ENCODE measurements at regions not wholly inside any gene's neighbourhood (a gene's known extent, or its start where the extent isn't known, plus 50 kb on each side); places are given as distances from the start of the nearest gene placed in this dataset.
"Not testable (repeated sequence)": the region's sequence is repeated elsewhere in the genome, so short reads cannot be mapped to it uniquely, and the experiment has no call there.

DNA sequence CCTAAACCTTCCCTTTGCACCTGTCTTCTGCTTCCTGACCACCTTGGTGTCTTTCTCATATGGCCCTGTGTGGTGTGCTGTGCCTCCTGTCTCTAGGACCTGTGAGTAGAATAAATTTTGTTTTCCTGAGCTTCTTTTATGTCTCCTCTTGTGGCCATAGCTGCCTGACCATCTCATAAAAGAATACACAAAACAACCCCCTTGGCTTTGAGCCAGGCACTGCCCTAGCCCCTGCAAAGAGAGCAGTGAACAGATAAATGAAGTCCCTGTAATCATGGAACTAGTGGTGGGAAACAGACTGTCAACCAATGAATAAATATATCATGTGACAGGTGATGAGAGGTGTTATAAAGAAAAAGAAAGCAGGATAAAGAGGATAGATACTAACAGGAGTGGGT is 485.1 kb downstream of the CSNK1G3 start:
- DNase-seq, result no peak

GRCh38 chr5:123992641-123993040 is 480.7 kb downstream of the CSNK1G3 start:
- peak; percentile 44 for DNase-seq

DNA sequence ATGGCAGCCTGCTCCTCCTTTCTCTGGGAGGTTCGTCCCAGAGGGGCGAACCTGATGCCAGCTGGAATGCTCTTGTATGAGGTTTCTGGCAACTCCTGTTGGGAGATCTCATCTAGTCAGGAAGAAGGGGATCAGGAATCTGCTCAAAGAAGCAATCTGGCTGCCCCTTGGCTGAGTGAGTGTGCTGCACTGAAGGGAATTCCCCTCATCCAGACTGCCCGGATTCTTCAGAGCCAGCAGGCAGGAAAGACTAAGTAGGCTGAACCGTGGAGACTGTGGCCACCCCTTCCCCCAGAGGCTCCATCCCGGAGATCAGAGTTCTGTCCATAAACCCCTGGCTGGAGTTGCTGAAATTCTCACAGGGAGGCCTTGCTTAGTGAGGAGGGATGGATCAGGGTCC is 476.0 kb downstream of the CSNK1G3 start:
- no peak for DNase-seq

DNA sequence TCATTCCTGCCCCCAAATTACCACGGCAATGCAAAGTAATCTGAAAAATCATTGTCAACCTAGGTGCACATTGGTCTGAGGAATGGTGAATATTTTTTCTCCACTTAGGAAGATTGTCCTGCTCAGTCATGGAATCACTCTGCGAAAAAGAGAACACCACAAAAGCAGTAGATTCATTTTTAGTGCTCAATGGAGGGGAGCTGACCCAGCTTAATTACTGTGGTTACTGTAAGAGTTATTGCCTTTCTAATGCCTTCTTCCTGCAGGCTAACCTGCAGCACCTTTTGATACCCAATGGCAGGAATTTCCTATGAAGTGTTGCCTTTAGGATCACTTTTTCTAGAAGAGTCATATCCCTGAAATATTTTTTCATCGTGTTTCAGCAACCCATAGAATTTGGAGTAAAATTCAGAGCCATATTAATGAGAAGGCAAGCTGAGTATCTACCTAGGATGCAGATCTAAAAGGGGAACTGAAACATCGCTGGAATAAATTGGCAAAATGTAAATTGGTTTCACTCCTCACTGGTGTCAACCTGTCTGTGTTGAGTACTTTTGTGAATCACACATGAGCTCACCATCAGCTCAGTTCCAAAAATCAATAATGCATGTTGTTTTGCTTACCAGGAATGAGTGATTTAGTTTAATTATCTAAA is 464.5 kb downstream of the CSNK1G3 start:
- DNase-seq, result no peak

DNA sequence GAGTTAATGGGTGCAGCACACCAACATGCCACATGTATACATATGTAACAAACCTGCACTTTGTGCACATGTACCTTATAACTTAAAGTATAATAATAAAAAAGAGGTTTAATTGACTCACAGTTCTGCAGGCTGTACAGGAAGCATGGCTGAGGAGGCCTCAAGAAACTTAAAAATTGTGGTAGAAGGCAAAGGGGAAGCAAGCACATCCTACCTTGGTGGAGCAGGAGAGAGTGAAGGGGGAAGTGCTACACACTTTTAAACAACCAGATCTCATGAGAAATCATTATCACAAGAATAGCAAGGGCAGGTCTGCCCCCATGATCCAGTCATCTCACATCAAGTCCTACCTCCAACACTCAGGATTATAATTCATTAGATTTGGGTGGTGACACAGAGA is 463.5 kb downstream of the CSNK1G3 start:
- not testable (repeated sequence) for DNase-seq

DNA sequence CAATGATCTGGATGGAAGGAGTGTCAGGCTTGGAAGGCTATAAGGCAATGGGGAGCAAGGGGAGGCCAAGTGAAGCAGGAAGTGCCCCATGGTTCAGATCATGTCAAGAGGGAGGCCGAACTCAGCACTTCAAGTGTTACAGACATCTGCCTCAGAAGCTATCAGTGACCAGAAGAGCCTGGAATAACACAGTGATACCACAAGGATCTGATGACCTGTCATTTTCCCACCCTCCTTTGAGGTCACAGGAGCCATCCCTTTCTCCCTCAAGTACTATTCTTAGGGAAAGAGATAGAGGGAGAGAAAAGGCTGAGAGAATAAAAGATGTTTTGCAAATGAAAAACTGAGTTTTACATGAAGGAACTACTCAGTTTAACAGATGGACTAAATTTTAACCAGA is 454.8 kb downstream of the CSNK1G3 start:
- DNase-seq, result no peak

DNA sequence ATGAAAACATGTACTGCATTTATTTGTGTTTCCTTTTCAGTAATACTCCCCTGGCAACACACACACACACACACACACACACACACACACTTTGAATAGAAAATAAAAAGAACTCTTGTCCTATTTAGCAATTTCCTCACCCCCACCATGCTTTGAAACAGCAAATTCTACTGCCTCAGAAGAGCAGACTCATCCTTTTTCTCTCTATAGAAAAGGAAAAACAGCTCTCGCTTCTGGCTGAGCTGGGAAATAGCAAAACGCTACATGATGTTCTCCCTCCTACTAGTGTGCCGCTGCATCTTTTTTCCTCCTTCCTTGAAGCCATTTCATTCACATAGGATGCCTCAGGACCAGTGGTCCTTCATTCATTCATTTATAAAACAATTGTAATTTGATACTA is 453.6 kb downstream of the CSNK1G3 start:
- DNase-seq, result no peak

- DNase-seq, result peak; percentile 87
Measured at GRCh38 chr5:123964884-123965283, 452.9 kb downstream of the CSNK1G3 start.

GRCh38 chr5:123960526-123960925 is 448.5 kb downstream of the CSNK1G3 start:
- no peak for DNase-seq

GRCh38 chr5:123951582-123951977 is 439.6 kb downstream of the CSNK1G3 start:
- peak; percentile 95 for DNase-seq

- DNase-seq, result peak; percentile 38
Measured at GRCh38 chr5:123950701-123951581, 439.0 kb downstream of the CSNK1G3 start.

DNA sequence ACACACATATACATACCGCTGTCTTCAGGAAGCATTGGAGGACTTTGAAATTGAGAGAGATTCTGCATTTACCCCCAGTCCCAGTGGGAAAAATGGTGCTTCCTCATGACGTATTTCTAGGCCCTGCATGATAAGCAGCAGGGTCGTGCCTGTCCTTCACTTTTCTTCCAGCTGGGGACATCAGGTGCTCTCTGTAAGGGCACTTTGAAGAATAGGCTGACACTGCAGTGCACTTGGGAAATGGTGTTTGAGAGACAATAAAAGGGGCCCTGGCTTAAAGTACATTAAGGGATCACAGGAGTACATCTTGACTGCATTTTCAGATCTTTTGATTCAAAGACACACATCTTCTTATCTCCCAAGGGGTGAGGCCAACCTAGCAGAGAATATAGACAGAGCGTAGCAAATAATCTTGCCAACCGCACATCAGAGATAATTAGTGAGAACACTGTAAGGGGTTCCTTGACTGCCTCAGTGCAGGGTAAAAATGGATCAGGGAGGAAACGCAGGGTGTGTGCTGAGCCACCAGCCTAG is 437.9 kb downstream of the CSNK1G3 start:
- DNase-seq, result no peak

- no peak for DNase-seq
Measured at GRCh38 chr5:123949043-123949804, 437.2 kb downstream of the CSNK1G3 start.

DNA sequence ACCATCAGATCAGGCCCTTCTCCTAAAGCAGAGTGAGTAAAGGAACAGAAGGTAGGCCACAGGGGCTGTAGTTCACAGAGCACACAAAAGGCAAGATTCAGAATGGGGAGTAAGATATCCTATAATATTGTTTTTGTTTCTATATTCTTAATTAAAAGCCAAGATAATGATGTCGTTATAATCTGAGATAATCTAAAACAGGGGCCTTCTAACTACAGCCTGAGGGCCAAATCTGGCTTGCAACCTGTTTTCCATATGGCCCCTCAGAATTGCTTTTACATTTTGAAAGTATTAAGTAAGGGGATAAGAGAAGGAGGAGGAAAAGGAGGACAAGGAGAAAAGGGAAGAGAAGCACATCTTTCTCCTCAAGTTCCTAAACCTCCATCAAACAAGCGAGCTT is 435.8 kb downstream of the CSNK1G3 start:
- no peak for DNase-seq

GRCh38 chr5:123945548-123945947 is 433.6 kb downstream of the CSNK1G3 start:
- DNase-seq, result no peak

- no peak for DNase-seq
Measured at GRCh38 chr5:123943151-123943550, 431.2 kb downstream of the CSNK1G3 start.

DNA sequence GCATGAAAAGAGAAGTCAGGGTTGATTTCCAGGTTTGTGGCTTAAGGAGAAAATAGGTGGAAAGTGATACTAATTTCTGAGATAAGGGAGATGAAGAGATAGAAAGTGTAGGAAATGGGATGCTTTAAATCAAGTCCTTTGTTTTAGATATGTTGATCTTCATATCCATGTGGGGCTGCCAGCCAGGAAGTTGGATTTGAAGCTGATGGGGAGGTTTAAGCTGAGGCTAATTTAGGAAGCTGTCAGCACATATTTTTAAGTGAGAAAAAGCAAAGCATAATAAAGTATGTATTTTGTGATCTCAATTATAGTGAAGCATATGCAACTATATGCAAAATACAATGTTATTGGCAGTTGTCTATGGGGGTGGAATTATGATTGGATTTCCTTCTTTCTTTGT is 428.4 kb downstream of the CSNK1G3 start:
- DNase-seq, result no peak

- peak; percentile 44 for DNase-seq
Measured at GRCh38 chr5:123937230-123937629, 425.3 kb downstream of the CSNK1G3 start.

- DNase-seq, result peak; percentile 7
Measured at GRCh38 chr5:123936548-123936947, 424.6 kb downstream of the CSNK1G3 start.

DNA sequence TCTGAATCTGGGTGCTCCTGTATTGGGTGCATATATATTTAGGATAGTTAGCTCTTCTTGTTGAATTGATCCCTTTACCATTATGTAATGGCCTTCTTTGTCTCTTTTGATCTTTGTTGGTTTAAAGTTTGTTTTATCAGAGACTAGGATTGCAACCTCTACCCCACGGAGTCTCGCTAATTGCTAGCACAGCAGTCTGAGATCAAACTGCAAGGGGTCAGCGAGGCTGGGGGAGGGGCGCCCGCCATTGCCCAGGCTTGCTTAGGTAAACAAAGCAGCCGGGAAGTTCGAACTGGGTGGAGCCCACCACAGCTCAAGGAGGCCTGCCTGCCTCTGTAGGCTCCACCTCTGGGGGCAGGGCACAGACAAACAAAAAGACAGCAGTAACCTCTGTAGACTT is 421.8 kb downstream of the CSNK1G3 start:
- DNase-seq, result not testable (repeated sequence)

DNA sequence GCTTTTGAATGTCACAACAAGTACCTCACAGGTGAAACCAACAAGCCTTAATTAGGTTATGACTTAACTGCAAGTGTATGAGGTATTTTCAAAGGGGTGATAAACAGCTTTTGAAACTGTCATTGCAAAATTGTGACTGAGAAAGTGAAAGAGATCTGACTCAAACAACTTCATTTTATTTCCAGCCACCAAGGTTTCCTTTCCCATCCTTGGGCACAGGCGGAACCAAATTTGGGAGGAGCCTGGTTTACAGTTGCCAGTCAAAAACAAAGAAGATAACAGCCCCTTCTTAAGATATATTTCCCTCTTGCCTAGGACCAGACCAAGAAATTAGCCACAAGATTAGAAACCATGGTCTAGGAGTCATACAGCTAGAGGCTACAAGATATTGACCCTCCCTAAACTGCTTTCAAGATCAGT is 417.1 kb downstream of the CSNK1G3 start:
- DNase-seq, result no peak

DNA sequence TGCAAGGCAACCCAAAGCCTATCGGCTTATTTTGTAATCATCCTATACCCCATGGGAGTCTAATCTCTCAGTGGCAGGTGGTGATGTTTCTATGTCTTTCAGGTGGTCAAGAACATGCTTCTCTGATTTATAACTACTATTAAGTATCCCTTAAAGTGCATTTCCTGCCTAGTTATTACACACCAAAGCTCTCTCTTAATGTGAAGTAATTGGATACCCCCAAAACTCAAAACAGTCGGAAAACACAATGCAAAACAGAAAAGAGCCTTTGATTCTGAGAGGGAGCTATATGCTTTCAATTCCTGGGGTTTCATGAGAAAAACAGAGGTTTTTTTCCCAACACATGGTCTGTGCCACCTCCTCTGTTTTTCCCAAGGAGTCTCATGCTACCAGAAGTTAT is 416.4 kb downstream of the CSNK1G3 start:
- no peak for DNase-seq

- DNase-seq, result peak; percentile 8
Measured at GRCh38 chr5:123921193-123921592, 409.2 kb downstream of the CSNK1G3 start.
